K562 (cell line): ENCODE measurements at regions not wholly inside any gene's neighbourhood (a gene's known extent, or its start where the extent isn't known, plus 50 kb on each side); places are given as distances from the start of the nearest gene placed in this dataset.

ENCODE experiments used
- CXXC5 ChIP-seq: fragments of 250-450 bp; sonication (Bioruptor Pico); IDR thresholded peaks from 2 replicates; pipeline ENCODE4 v1.8.0; 2022; ENCODE audit warnings: inconsistent platforms, mild to moderate bottlenecking, moderate library complexity
- TGIF2 ChIP-seq: sonication (generic); formaldehyde crosslinking; IDR thresholded peaks from 2 replicates; pipeline ENCODE4 v1.8.1; 2022; ENCODE audit warnings: mild to moderate bottlenecking, missing genetic modification reagents, moderate library complexity
- ZNF717 ChIP-seq: fragments of 250-450 bp; sonication (Bioruptor Pico); IDR thresholded peaks from 2 replicates; pipeline ENCODE4 v1.5.0; 2021

- TF ChIP-seq ZNF717 (CRISPR knock-in tag) = no peak
- TF ChIP-seq TGIF2 (CRISPR knock-in tag) = no peak
- no peak for TF ChIP-seq CXXC5 (CRISPR knock-in tag)
These were observed 545.7 kb downstream of the AACS start for GRCh38 chr12:125610971-125611370.
